ENCODE measurements at regions not wholly inside any gene's neighbourhood (a gene's known extent, or its start where the extent isn't known, plus 50 kb on each side); places are given as distances from the start of the nearest gene placed in this dataset.
"Not testable (repeated sequence)": the region's sequence is repeated elsewhere in the genome, so short reads cannot be mapped to it uniquely, and the experiment has no call there.

DNA sequence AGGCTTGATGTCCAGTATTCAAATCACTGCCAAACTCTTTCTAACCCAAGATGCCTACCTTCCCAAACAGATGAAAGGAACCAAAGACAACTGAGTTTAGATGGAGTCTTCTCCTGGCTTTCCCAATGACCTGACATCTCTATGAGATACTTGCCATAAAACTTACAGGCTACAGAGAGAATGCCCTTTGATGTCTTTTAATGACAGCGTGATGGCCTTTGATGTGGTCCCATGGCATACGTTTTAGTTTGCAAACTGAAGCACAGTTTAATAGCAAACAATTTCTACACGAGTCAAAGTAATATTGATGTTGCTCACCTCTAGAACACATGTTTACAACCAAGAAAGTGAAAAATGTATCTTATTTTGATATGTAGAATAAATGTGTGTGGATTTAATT lies 73.2 kb downstream of the ZIC4 start:
- intact Hi-C loops (cut with micrococcal nuclease) = no loop called here

DNA sequence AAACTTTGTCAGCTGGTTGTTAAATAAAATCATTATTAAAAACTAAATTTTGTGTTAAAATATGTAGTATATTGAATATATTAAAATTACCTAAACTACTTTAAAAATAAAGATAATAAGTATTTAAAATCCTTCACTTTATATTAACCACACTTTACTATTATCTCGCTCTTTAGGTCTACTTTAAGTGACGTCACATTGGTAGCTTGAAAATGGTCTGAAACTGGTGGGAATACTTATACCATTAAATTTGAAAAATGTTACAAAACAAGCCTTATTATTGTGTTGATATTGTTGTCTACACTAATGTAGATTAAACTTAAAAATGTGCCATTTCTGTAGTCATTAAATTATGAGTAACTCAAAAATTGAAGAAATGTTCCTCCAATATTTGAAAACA lies 77.6 kb downstream of the ZIC4 start:
- intact Hi-C loops (cut with micrococcal nuclease) = no loop called here

DNA sequence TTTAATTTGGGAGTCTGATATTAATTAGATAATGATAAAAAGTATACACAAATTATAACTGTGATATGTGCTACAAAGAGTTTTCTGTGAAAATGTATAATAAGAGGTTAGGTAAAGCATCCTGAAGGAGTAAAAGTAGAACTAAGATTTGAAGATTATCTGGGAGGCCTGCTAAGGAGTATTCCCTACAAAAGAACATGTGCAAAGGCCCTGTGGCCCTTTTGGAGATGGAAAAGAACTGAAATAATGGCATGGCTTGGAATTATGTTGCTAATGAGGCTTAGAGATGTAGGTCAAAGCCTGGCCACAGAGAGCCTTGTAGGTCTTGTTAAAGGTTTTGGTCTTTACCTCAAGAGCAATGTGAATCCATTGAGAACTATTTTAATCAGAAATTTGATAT lies 82.0 kb downstream of the ZIC4 start:
- intact Hi-C loops (cut with micrococcal nuclease) = no loop called here

DNA sequence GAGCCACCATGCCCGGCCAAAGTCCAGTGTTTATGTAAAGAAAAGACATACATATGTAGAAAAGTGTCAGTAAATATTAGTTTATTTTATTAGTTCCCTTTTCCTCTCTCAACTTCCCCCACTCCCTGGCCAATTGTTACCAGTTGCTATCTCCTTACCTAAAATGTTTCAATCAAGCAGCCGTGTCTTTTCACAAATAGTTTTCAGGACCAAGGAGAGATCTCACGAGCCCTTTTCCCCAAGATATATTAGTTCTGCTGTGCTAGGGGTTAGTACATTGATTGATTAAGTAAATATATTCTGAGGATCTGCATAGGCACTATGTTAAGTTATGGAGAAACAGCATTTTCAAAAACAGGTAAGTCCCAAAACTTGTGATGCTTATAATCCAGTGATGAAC lies 87.4 kb downstream of the ZIC4 start:
- intact Hi-C loops (cut with micrococcal nuclease) = no loop called here

DNA sequence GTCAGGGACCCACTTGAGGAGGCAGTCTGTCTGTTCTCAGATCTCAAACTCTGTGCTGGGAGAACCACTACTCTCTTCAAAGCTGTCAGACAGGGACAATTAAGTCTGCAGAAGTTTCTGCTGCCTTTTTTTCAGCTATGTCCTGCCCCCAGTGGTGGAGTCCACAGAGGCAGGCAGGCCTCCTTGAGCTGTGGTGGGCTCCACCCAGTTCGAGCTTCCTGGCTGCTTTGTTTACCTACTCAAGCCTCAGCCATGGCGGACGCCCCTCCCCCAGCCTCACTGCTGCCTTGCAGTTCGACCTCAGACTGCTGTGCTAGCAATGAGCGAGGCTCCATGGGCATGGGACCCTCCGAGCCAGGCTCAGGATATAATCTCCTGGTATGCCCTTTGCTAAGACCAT lies 89.3 kb downstream of the ZIC4 start:
- intact Hi-C loops (cut with micrococcal nuclease) = not testable (repeated sequence)

DNA sequence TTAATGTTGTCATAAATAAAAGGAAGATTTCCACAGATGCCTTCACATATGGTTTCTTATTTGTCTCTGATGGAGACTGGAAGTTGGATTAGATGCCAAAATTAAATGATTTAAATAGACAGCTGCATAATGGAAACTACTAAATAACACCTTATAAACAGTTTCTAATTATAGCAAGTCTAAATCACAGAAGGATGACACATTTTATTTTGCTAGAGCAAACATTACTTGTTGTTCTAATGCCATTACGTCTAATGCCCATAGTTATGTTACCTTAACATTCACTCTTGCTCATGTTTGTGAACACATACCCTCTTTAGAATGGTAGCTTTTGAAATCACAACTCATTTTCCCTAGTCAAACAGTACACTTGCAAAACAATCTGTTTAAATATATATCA lies 92.8 kb downstream of the ZIC4 start:
- intact Hi-C loops (cut with micrococcal nuclease) = no loop called here

DNA sequence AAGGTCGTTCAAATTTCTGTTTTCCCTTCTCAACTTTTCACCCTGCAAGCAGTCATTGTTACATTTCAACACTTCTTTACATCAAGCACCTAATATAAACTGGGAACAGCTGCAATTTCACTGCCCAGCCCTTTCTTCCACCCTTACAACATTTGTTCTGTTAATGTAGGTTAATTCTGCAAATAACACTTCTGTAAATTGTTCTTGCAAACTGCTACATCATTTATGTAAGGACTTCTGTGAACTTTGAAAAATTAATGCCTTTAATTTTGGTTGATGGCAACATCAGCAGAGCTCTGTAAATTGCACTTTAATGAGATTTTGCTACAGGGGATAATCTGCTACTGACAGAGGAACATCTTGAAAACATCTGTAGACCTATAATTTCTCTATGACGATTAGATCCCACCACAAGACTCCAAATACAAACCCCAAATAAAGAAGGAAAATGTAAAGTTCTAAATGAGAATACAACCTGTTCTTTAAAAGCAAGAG lies 93.5 kb downstream of the ZIC4 start:
- intact Hi-C loops (cut with micrococcal nuclease) = no loop called here

DNA sequence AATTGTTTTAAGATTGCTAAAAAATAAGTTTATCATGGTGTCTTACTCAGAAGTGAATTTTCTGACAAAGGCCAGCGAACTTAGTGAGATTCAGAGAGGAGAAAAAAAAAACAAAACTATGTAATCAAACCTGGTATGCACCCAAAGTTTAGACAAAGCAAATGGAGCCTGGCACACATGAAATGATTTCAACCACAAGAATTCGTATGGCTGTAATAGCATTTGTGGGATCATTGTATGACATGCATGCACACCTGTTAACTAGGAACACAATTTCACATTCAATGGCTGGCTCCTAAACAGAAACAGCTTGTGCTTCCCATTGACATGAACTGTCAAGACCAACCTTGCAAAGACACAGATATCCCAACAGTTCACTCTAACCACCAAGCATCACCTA lies 94.6 kb downstream of the ZIC4 start:
- intact Hi-C loops (cut with micrococcal nuclease) = no loop called here

DNA sequence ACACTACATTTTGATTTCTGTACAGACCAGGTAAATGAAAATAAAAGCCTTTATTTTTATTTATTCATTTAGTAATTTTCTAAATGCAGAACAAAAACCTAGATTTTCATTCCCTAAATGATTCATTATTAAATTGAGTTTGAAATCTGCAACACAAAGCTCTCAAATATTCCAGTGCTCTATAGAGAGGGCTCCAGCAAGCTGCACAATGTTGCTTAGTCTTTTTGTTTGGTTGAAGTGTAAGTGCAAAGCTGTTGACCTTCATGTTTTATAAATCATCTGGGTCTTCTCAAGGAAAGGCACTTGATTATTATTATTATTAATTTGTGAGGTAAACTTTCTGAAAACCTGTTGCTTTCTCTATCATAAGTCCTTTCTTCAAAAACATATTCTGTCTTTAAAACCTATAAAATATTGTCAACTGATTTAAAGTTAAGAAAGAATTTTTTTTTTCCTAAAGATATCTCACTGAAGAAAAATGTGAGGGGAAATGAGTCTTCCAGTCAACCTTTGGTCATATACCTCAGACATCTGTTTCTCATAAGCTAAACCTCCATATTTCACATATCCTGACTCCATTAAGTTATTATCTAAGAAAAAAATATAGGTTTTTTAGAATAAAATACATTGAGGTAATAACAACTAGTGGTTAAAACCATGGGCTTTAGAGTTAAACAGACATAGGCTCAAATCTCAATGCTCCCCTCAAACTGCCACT lies 100.7 kb downstream of the ZIC4 start:
- intact Hi-C loops (cut with micrococcal nuclease) = no loop called here

DNA sequence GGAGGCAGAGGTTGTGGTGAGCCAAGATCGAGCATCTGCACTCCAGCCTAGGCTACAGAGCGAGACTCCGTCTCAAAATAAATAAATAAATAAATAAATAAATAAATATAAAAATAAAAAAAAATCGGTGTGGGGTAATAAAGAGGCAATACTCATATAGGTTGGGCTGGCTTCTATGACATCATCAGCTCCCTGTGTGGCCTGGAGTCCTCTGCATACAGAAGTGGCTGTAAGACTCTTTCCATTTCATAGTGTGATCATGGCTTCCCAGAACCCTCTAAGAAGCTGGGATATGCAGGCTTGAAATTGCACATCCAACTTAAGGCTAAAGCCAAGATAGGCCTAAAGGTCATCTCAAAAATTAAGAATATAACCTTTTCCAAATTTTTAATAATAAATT lies 101.6 kb downstream of the ZIC4 start:
- intact Hi-C loops (cut with micrococcal nuclease) = no loop called here

DNA sequence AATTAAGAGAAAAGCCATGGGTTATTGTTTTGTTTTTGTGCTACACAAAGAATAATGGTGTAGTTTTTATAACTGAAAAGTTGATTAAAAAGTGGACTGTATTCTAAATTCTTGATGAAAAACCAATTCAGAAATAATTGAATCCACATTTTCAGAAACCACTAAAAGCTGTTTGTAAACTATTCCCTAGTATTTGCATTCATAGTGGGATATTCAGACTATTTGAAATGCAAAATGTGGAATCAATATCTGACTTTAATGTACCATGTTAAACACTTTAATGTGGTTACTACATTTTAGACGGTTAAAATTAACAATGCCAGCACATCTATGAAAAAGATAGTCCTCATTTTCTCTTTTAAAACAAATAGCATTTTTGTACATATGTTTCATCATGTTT lies 104.6 kb downstream of the ZIC4 start:
- intact Hi-C loops (cut with micrococcal nuclease) = no loop called here

DNA sequence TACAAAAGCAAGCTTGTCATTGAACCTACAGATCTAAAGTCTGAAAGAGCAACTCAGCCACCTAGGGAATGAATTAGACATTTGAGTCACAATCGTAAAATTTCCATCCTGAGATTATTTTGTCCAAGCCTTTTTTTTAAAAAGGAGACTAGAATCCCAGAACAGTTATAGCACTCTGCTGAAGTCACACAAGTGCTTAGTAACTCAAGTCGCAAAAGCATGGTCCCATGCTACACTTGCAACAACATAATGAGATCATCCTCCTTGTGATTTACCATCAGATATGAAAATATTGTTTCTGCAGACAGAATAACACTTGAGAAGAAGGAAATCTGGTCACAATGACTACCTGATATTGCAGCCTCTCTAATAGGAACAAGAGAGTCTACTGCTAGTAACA lies 106.7 kb downstream of the ZIC4 start:
- intact Hi-C loops (cut with micrococcal nuclease) = no loop called here

DNA sequence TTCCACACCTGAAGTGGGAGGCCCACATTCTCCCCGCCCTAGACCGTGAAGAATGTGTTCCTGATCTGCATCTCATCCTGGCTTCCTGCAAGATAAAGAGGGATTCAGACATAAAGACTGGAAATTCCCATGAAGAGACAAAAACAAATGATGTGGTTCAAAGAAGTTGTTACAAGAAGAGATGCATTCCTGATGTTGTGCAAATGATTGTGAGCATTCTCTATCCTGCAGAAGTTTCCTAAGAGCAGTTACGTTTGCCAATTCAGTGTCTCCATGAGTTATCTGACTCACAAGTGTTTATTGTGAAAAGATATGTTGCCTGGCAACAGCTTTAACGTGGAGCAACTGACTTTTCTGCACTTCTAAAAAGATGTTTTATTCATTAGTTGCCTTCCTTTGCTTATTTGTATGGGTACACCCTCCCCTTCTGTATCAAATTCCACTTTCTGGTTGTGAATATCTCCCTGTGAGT lies 107.8 kb downstream of the ZIC4 start:
- intact Hi-C loops (cut with micrococcal nuclease) = no loop called here

DNA sequence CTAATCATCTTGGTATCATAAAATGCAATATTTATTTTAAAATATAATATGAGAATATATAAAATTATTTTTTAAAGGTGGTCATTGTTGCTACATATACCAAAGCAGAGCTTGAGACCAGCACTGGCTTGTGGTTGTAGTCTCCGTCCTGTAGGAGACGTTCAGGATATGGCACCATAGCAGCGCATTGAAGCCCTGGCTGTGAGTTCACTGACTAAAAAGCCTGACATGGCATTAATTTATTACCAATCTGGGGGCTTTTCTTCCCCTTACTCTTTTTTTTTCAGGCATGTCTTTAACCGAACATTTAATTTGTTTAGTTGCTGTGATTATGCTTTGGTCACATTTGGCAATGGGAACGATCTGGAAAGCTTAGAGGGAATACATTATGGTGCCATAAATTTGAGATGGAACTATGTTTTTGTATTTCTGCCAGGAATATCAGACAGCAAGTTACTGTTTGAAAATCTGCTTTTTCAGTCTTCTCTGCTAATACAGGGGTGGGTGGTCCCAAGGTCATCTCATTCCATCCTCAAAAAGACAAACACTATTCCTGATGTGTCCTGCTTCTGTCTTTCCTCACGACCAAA lies 108.5 kb downstream of the ZIC4 start:
- intact Hi-C loops (cut with micrococcal nuclease) = no loop called here

DNA sequence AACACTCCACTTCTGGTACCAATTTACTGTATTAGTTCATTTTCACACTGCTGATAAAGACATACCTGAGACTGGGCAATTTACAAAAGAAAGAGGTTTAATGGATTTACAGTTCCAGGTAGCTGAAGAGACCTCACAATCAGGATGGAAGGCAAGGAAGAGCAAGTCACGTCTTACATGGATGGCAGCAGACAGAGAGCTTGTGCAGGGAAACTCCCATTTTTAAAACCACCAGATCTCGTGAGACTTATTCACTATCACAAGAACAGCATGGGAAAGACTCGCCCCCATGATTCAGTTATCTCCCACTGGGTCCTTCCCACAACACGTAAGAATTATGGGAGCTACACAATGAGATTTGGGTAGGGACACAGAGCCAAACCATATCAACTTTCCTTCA lies 119.0 kb downstream of the ZIC4 start:
- intact Hi-C loops (cut with micrococcal nuclease) = not testable (repeated sequence)

DNA sequence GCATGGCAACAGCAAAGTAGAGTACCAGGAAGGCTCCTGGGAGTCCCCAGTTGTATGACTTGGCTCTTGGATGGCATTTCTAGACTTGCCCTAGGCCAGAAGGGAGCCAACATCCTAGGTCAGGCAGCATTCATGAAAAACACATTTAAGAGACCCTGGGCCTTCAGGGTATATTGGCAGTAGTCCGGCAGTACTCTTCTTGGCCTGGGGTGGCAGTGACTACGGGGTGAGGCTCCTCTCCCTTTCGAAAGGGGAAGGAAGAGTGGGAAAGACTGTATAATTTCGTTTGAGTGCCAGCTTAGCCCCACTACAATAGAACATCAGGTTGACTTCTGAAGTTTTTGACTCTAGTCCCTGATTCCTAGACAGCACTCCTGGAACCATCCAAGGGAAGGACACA lies 136.4 kb downstream of the ZIC4 start:
- intact Hi-C loops (cut with micrococcal nuclease) = no loop called here

DNA sequence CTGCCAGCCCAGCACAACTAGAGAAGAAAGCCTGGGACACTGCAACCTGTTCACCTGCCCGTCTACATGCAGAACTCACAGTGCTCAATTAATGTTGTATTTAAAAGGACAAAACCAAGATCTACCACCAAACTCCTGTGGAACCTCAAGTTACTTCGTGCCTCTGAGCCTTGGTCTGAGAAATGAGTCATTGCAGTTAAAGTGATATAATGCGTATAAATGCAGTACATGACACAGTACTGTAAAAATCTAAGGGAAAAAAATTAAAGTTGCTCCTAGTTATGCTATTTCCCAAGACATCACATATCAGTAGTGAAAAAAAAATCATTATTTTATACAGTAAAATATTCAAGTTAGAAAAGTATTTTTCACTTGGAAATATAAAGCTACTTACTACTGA lies 138.9 kb downstream of the ZIC4 start:
- intact Hi-C loops (cut with micrococcal nuclease) = no loop called here

DNA sequence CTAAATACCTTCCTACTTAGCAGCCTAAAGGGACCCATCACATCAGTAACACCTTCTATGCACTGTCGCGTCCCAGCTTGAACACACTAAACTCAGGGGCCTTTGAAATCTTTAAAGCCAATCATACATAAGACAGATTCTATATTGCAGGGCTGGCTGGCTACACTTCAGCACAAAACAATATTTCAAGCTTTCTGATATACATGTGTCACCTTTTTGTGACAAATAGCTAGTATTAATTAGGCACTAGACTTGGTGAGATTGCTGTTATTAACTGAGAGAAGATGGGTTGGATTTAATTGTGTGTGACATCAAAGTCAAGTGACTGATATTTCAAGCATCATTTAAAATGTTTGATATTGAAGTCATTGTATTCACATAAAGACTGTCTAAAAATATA lies 148.4 kb downstream of the ZIC4 start:
- intact Hi-C loops (cut with micrococcal nuclease) = loop anchor here (10.0 kb wide), 1 partner anchor 63 kb away; no protein-coding TSS in a partner anchor

DNA sequence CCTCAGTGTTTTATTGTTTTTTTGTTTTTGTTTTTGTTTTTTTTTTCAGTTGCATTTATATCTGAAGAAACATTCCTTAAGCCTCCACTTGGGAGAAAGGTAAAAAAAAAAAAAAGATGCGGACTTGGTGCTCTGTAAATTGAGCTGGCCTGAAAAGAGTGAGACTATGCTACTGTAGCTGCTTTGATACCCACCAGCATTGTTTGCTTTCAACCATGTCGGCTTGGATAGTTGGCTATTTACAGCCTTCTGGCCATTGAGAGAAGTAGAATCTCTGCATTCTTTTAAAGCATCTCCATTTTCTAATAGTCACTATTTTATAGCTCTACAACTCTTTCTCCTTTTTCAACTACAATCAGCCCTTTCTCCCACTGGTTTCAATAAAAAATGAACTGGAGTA lies 149.6 kb downstream of the ZIC4 start:
- intact Hi-C loops (cut with micrococcal nuclease) = loop anchor here (10.0 kb wide), 1 partner anchor 62 kb away; no protein-coding TSS in a partner anchor

DNA sequence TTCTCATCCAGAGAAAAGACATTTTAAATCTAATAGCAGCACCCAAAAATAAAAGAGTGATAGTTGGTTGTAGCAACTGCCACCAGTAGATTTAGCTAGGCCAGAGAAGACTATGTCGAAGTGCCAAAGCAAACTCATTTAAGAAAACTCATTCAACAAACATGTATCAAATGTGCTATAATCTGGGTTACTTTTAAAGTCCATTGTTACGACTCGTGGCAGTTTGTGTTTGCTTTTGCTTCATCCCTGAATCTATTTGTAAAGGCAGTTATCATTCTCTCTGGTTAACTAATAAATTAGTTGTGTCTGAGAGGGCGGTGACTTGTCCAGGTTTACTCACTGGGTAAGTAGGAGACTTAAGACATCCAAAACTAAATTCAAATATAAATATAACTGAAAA lies 159.4 kb downstream of the ZIC4 start:
- intact Hi-C loops (cut with micrococcal nuclease) = no loop called here

DNA sequence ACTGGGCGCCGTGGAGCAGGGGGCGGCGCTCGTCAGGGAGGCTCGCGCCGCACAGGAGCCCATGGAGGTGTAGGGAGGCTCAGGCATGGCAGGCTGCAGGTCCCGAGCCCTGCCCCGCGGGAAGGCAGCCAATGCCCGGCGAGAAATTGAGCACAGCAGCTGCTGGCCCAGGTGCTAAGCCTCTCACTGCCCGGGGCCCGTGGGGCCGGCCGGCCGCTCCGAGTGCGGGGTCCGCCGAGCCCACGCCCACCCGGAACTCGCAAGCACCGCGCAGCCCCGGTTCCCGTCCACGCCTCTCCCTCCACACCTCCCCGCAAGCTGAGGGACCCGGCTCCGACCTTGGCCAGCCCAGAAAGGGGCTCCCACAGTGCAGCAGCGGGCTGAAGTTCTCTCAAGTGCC lies 160.7 kb downstream of the ZIC4 start:
- intact Hi-C loops (cut with micrococcal nuclease) = not testable (repeated sequence)

DNA sequence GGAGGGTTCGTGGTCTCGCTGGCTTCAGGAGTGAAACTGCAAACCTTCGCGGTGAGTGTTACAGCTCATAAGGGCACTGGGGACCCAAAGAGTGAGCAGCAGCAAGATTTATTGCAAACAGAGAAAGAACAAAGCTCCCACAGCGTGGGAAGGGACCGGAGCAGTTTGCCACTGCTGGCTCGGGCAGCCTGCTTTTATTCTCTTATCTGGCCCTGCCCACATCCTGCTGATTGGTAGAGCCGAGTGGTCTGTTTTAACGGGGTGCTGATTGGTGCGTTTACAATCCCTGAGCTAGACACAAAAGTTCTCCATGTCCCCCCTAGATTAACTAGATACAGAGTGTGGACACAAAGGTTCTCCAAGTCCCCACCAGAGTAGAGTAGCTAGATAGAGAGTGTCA lies 161.3 kb downstream of the ZIC4 start:
- intact Hi-C loops (cut with micrococcal nuclease) = not testable (repeated sequence)

DNA sequence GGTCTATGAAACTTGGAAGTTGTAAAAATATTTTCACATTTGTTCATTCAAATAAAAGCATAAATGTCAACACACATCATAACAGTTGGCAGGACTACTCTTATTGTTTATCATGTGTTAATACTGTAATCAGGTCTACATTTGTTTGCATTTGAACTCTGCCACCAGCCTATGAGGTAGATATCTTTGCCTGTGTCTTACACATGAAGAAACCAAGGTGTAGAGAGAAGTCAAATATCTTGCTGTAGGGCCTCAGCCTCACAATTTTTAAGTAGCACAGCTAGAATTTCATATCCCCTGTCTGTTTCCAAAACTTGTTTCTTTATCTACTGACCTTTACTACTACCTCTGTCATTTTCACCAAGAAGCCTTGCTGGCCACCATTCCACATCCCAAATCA lies 161.9 kb downstream of the ZIC4 start:
- intact Hi-C loops (cut with micrococcal nuclease) = no loop called here
